C4-2B (cell line): ENCODE measurements at regions not wholly inside any gene's neighbourhood (a gene's known extent, or its start where the extent isn't known, plus 50 kb on each side); places are given as distances from the start of the nearest gene placed in this dataset.
"Not testable (repeated sequence)": the region's sequence is repeated elsewhere in the genome, so short reads cannot be mapped to it uniquely, and the experiment has no call there.

Source experiments
- H3K27ac ChIP-seq: fragments of 450-650 bp; 2 replicates; pipeline ENCODE4 v1.5.1; 2017
- CTCF ChIP-seq: fragments of 450-650 bp; conservative IDR thresholded peaks from 2 replicates; pipeline ENCODE4 v1.5.1; 2017; ENCODE audit warnings: mild to moderate bottlenecking
- ZFX ChIP-seq: fragments of 450-650 bp; IDR thresholded peaks from 2 replicates; pipeline ENCODE4 v1.6.1; 2017

DNA sequence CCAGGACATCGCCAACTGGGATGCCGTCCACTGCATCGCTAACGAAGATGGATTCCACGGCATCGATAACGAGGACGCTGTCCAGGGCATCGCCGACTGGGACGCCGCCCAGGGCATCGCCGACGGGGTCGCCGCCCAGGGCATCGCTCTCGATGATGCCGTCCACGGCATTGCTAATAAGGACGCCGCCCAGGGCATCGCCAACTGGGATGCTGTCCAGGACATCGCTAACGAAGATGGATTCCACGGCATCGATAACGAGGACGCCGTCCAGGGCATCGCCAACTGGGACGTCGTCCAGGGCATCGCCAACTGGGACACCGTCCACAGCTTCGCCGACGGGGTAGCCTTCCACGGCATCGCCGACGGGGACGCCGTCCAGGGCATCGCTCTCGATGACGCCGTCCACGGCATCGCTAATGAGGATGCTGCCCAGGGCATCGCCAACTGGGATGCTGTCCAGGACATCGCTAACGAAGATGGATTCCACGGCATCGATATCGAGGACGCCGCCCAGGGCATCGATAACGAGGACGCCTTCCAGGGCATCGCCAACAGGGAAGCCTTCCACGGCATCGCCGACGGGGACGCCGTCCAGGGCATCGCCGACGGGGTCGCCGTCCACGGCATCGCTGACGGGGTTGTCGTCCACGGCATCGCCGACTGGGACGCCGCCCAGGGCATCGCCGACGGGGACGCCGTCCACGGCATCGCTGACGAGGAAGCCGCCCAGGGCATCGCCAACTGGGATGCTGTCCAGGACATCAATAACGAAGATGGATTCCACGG is 948.4 kb downstream of the TUBA3C start:
- no peak for TF ChIP-seq ZFX
- TF ChIP-seq CTCF: no peak
- no peak overlapping the region for H3K27ac ChIP-seq

DNA sequence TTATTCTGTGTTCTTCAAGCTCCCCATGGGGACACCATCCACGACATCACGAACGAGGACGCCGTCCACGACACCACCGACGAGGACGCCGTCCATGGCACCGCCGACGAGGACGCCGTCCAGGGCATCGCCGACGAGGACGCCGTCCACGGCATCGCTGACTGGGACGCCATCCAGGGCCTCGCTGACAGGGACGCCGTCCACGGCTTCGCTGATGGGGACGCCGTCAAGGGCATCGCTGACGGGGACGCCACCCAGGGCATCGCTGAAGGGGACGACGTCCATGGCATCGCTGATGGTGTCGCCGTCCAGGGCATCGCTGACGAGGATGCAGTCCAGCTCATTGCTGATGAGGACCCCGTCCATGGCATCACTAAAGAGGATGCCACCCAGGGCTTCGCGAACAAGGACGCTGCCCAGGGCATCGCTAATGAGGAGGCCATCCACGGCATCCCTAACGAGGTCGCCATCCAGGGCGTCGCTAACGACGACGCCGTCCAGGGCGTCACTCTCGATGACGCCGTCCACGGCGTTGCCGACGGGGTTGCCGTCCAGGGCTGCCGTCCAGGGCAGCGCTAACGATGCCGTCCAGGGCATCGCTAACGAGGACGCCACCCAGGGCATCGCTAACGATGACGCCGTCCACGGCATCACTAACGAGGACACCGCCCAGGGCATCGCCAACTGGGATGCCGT is 949.2 kb downstream of the TUBA3C start:
- no peak overlapping the region for H3K27ac ChIP-seq
- no peak for TF ChIP-seq ZFX

GRCh38 chr13:18224411-18224810 is 957.2 kb downstream of the TUBA3C start:
- not testable (repeated sequence) for H3K27ac ChIP-seq

- H3K27ac ChIP-seq: not testable (repeated sequence)
Measured at GRCh38 chr13:18214689-18215088, 966.9 kb downstream of the TUBA3C start.

DNA sequence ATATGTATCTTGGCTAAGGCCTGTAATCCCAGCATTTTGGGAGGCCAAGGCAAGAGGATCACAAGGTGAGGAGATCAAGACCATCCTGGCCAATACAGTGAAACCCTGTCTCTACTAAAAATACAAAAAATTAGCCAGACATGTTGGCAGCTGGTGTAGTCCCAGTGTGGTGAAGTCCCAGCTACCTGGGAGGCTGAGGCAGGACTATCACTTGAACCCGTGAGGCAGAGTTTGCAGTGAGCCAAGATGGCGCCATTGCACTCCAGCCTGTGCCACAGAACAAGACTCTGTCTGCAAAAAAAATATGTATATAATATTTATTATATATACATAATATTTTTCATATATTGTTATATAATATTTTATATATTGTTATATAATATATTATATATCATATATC is 968.1 kb downstream of the TUBA3C start:
- H3K27ac ChIP-seq: not testable (repeated sequence)

DNA sequence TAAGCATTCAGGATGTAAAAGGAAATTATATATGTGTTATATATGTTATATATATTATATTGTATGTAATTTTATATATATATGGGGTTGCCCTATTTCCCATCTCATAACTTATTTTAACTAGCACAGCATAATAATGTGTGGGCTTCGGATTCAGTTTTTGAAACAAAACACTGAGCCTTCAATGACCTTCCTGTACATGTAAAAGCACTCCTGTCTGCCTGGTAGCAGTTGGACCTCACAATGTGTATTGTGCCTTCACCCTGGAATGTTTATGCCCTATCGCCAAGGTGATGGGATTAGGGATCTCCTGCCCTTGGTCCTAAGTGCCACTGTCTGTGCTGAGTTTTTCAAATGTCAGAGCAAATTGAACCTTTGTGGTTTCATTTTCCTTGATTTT is 968.8 kb downstream of the TUBA3C start:
- TF ChIP-seq ZFX (no peak), CTCF (no peak)
- H3K27ac ChIP-seq: no peak overlapping the region

DNA sequence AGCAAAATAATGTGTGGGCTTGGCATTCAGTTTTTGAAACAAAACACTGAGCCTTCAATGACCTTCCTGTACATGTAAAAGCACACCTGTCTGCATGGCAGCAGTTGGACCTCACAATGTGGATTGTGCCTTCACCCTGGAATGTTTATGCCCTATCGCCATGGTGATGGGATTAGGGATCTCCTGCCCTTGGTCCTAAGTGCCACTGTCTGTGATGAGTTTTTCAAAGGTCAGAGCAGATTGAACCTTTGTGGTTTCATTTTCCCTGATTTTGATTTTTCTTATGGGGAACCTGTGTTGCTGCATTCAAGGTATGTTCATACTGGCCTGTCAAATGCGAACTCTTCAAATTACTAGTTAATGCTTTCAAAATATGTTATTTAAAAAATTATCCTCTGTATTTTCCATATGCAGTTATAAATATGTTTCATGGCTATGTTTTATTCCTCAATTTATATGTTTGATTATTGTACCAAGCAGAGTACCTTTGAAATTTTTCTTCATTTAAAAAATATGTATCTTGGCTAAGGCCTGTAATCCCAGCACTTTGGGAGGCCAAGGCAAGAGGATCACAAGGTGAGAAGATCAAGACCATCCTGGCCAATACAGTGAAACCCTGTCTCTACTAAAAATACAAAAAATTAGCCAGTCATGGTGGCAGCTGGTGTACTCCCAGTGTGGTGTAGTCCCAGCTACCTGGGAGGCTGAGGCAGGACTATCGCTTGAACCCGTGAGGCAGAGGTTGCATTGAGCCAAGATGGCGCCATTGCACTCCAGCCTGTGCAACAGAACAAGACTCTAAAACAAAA is 969.7 kb downstream of the TUBA3C start:
- H3K27ac ChIP-seq: not testable (repeated sequence)

DNA sequence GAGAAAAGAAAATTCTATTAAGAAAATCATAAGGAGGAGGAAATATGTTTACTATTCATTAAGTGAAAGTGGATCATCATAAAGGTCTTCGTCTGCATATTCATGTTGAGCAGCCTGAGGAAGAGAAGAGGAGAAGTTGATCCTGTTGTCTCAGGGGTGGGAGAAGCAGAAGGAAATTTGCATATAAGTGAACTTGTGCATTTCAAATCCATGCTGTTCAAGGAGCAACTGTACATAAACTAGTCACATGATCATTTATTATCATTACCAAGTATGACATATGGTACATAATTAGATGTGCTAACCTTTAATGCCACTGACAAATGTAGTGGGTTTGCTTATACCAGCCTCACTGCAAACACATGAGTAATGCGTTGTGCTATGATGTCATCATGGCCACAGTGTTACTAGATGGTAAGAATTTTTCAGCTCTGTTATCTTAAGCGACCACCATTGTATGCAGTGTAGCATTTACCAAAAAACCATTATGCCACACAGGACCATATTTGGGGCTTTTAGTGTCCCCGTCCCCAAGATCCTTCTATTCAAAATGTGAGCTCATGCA is 976.9 kb downstream of the TUBA3C start:
- not testable (repeated sequence) for H3K27ac ChIP-seq

GRCh38 chr13:18195365-18195678 is 986.3 kb downstream of the TUBA3C start:
- peak overlapping the region; percentile 58 for H3K27ac ChIP-seq

- H3K27ac ChIP-seq: peak overlapping the region; percentile 58
Measured at GRCh38 chr13:18194631-18195364, 986.8 kb downstream of the TUBA3C start.

DNA sequence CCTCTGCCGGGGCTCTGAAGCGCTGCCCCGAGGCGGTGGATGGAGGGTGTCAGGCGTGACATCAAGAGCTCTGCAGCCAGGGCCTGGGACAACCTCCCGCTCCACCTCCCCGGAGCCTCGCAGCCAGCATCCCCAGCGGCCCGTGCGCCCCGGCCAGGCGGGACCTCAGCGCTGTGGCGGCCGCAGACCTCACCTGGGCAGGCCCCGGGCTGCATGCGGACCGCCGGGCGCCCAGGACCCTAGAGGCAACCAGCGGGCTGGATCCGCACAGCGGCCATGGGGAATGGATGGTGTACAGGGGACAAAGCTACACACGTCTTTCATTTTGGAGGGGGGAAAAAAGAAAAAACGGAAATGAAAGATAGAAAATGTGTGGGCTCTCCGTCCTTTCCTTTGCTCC is 987.5 kb downstream of the TUBA3C start:
- H3K27ac ChIP-seq: not testable (repeated sequence)
